Gastroesophageal sphincter (tissue), 3 donors: ENCODE measurements at regions not wholly inside any gene's neighbourhood (a gene's known extent, or its start where the extent isn't known, plus 50 kb on each side); places are given as distances from the start of the nearest gene placed in this dataset.
"Not testable (repeated sequence)": the region's sequence is repeated elsewhere in the genome, so short reads cannot be mapped to it uniquely, and the experiment has no call there.

Experiments
- CTCF ChIP-seq, 4 experiments: fragments of 200-600 bp in 2 of 4; fragments of 450-650 bp in 2 of 4; sonication (generic) in 1 of 4; IDR thresholded peaks; one replicate each; pipeline ENCODE4 v1.5.1; 2017 to 2019; ENCODE audit warnings: antibody characterized with exemption in 4 of 4, mild to moderate bottlenecking in 2 of 4, moderate library complexity in 2 of 4
- EP300 ChIP-seq: sonication (generic); formaldehyde crosslinking; IDR thresholded peaks from one replicate; pipeline ENCODE4 v1.6.1; 2017; ENCODE audit warnings: antibody characterized with exemption, mild to moderate bottlenecking
- POLR2A ChIP-seq, 2 donors: fragments of 450-650 bp; IDR thresholded peaks; one replicate each; pipeline ENCODE4 v1.6.1; 2017; ENCODE audit warnings: antibody characterized with exemption in 2 of 2, mild to moderate bottlenecking in 2 of 2, moderate library complexity in 1 of 2
- POLR2AphosphoS5 ChIP-seq: sonication (generic); formaldehyde crosslinking; IDR thresholded peaks from one replicate; pipeline ENCODE4 v1.6.1; 2017; ENCODE audit warnings: antibody characterized with exemption

GRCh38 chr10:52374207-52374606, 60.1 kb downstream of the DKK1 start:
- TF ChIP-seq EP300; POLR2A (IDR thresholded peaks at IDR 0.05); CTCF (IDR thresholded peaks at IDR 0.05); POLR2AphosphoS5: not testable (repeated sequence)
